H9 (cell line): ENCODE measurements at regions not wholly inside any gene's neighbourhood (a gene's known extent, or its start where the extent isn't known, plus 50 kb on each side); places are given as distances from the start of the nearest gene placed in this dataset.

Experiments used
- DNase-seq: peaks from one replicate; pipeline ENCODE4 v3.0.0-alpha.2; 2017
- H2AFZ ChIP-seq: one replicate; pipeline ENCODE4 v1.6.1; 2013; ENCODE audit warnings: mild to moderate bottlenecking, low read length, control low read depth, moderate library complexity
- H2AK5ac ChIP-seq: 2 replicates; pipeline ENCODE4 v1.6.1; 2013; ENCODE audit warnings: low read length, control low read depth, mixed read lengths; ENCODE audit not compliant: insufficient read length
- H2BK120ac ChIP-seq: one replicate; pipeline ENCODE4 v1.6.1; 2013; ENCODE audit warnings: low read depth, mild to moderate bottlenecking, low read length, control low read depth, inconsistent platforms; ENCODE audit not compliant: poor library complexity, severe bottlenecking
- H2BK12ac ChIP-seq: 2 replicates; pipeline ENCODE4 v1.6.1; 2013; ENCODE audit warnings: low read length, control low read depth, mixed read lengths, low read depth; ENCODE audit not compliant: insufficient read length
- H2BK15ac ChIP-seq: 2 replicates; pipeline ENCODE4 v1.6.1; 2013; ENCODE audit warnings: low read depth, low read length, control low read depth
- H2BK20ac ChIP-seq: one replicate; pipeline ENCODE4 v1.6.1; 2013; ENCODE audit warnings: low read depth, mild to moderate bottlenecking, low read length, control low read depth, inconsistent platforms; ENCODE audit not compliant: poor library complexity, severe bottlenecking
- H2BK5ac ChIP-seq: 2 replicates; pipeline ENCODE4 v1.6.1; 2013; ENCODE audit warnings: low read length, control low read depth, mixed read lengths; ENCODE audit not compliant: insufficient read length
- H3K14ac ChIP-seq: 2 replicates; pipeline ENCODE4 v1.6.1; 2013; ENCODE audit warnings: low read length, control low read depth; ENCODE audit not compliant: insufficient read depth
- H3K18ac ChIP-seq: 2 replicates; pipeline ENCODE4 v1.6.1; 2013; ENCODE audit warnings: low read depth, mild to moderate bottlenecking, mixed read lengths, low read length, control low read depth; ENCODE audit not compliant: insufficient read length
- H3K23ac ChIP-seq: 2 replicates; pipeline ENCODE4 v1.6.1; 2013; ENCODE audit warnings: low read length, control low read depth, mixed read lengths, low read depth; ENCODE audit not compliant: insufficient read length
- H3K23me2 ChIP-seq: 2 replicates; pipeline ENCODE4 v1.6.1; 2013; ENCODE audit warnings: low read depth, mild to moderate bottlenecking, mixed read lengths, low read length, control low read depth; ENCODE audit not compliant: insufficient read length, poor library complexity, severe bottlenecking
- H3K27ac ChIP-seq: 2 replicates; pipeline ENCODE4 v1.5.1; 2013; ENCODE audit warnings: low read length, control low read depth, mixed read lengths, low read depth; ENCODE audit not compliant: insufficient read length
- H3K27me3 ChIP-seq: 2 replicates; pipeline ENCODE4 v1.6.1; 2013; ENCODE audit warnings: low read length, control low read depth, inconsistent platforms; ENCODE audit not compliant: insufficient read depth
- H3K4ac ChIP-seq: 2 replicates; pipeline ENCODE4 v1.6.1; 2013; ENCODE audit warnings: low read depth, mild to moderate bottlenecking, control low read depth, inconsistent platforms, low read length, moderate library complexity
- H3K4me1 ChIP-seq: 2 replicates; pipeline ENCODE4 v1.6.1; 2013; ENCODE audit warnings: low read length, control low read depth, inconsistent platforms; ENCODE audit not compliant: insufficient read depth
- H3K4me2 ChIP-seq: 2 replicates; pipeline ENCODE4 v1.6.1; 2013; ENCODE audit warnings: low read length, control low read depth, mixed read lengths; ENCODE audit not compliant: insufficient read length, insufficient read depth
- H3K56ac ChIP-seq: 2 replicates; pipeline ENCODE4 v1.6.1; 2013; ENCODE audit warnings: low read depth, mild to moderate bottlenecking, mixed read lengths, low read length, control low read depth; ENCODE audit not compliant: insufficient read length
- H3K79me1 ChIP-seq: 2 replicates; pipeline ENCODE4 v1.6.1; 2013; ENCODE audit warnings: low read depth, mild to moderate bottlenecking, moderate library complexity, low read length, control low read depth, inconsistent platforms; ENCODE audit not compliant: insufficient read depth, poor library complexity, severe bottlenecking
- H3K79me2 ChIP-seq: 2 replicates; pipeline ENCODE4 v1.6.1; 2013; ENCODE audit warnings: low read length, control low read depth, inconsistent platforms; ENCODE audit not compliant: insufficient read depth
- H3K9ac ChIP-seq: 2 replicates; pipeline ENCODE4 v1.6.1; 2013; ENCODE audit warnings: low read length, control low read depth, mixed read lengths; ENCODE audit not compliant: insufficient read length; ENCODE audit errors: extremely low read depth
- H3K9me3 ChIP-seq: one replicate; pipeline ENCODE4 v1.6.1; 2013; ENCODE audit warnings: low read depth, low read length, inconsistent platforms; ENCODE audit not compliant: control insufficient read depth
- H3T11ph ChIP-seq: one replicate; pipeline ENCODE4 v1.6.1; 2013; ENCODE audit warnings: mild to moderate bottlenecking, low read length, control low read depth, inconsistent platforms
- H4K20me1 ChIP-seq: one replicate; pipeline ENCODE4 v1.6.1; 2013; ENCODE audit not compliant: control insufficient read depth, insufficient read length, insufficient read depth
- H4K5ac ChIP-seq: 2 replicates; pipeline ENCODE4 v1.6.1; 2013; ENCODE audit warnings: low read depth, mild to moderate bottlenecking, mixed read lengths, low read length, control low read depth; ENCODE audit not compliant: insufficient read length
- H4K8ac ChIP-seq: replicated peaks from 2 replicates; pipeline ENCODE4 v1.6.1; 2013; ENCODE audit warnings: low read length, control low read depth, mixed read lengths, low read depth; ENCODE audit not compliant: insufficient read length
- H4K91ac ChIP-seq: 2 replicates; pipeline ENCODE4 v1.6.1; 2013; ENCODE audit warnings: low read depth, mild to moderate bottlenecking, moderate library complexity, mixed read lengths, low read length, control low read depth; ENCODE audit not compliant: insufficient read length
- H3K27ac Mint-ChIP-seq, 3 experiments: 2 replicates in 2 of 3; 3 replicates in 1 of 3; pipeline ENCODE4 v1.8.0; 2020 to 2021; ENCODE audit warnings: mixed read lengths in 3 of 3, mild to moderate bottlenecking in 1 of 3, moderate library complexity in 1 of 3
- H3K27me3 Mint-ChIP-seq: 2 replicates; pipeline ENCODE4 v1.8.0; 2021; ENCODE audit warnings: low read depth, mild to moderate bottlenecking, moderate library complexity, mixed read lengths
- H3K36me3 Mint-ChIP-seq, 3 experiments: 2 replicates in 2 of 3; 3 replicates in 1 of 3; pipeline ENCODE4 v1.8.0; 2020 to 2021; ENCODE audit warnings: low read depth in 3 of 3, mixed read lengths in 3 of 3; ENCODE audit not compliant: insufficient read depth in 1 of 3
- H3K4me1 Mint-ChIP-seq, 2 experiments: 2 replicates each; pipeline ENCODE4 v1.8.0; 2020; ENCODE audit warnings: mixed read lengths in 2 of 2
- H3K4me3 Mint-ChIP-seq, 2 experiments: 2 replicates in 1 of 2; 3 replicates in 1 of 2; pipeline ENCODE4 v1.8.0; 2020 to 2021; ENCODE audit warnings: mild to moderate bottlenecking in 2 of 2, mixed read lengths in 2 of 2, moderate library complexity in 1 of 2
- H3K9me3 Mint-ChIP-seq, 2 experiments: 2 replicates in 1 of 2; 3 replicates in 1 of 2; pipeline ENCODE4 v1.8.0; 2020; ENCODE audit warnings: mild to moderate bottlenecking in 2 of 2, mixed read lengths in 2 of 2, moderate library complexity in 1 of 2
- WGBS: extraction: QIAGEN DNeasy Blood & Tissue Kit; methylation state at CpG from one replicate; pipeline ENCODE4 v1.1.7; 2013; ENCODE audit warnings: missing lambda C conversion rate, low lambda C conversion rate, mixed read lengths; ENCODE audit not compliant: insufficient read length; ENCODE audit errors: extremely low coverage; 5-methylcytosine and 5-hydroxymethylcytosine counted together
- TF ChIP-seq, protein P1 (sequence below): fragments of 200-600 bp; sonication (generic); conservative IDR thresholded peaks from 3 replicates; pipeline ENCODE4 v1.8.0; 2021; ENCODE audit warnings: antibody characterized with exemption, mild to moderate bottlenecking

DNA sequence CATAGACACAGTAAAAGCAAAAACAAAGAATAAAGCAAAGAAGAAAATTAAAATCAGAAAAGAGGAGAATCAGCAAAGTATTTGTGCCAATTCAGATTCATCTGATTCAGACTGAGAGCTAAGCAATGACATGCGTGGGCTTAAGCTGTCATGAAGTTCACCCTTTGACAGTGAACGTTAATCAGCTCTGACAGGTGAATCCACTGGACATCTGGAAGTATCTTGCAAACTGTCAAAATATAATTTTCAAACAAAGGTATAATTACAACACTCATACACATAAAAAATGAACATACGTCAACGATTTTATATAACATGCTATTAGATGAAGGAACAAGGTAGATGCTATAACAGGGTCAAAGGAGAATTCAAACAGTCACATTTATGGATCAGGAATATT, 596.3 kb upstream of the SALL1 start:
- Histone ChIP-seq H2AK5ac (no peak overlapping the region), H2BK15ac (no peak overlapping the region), H2BK12ac (no peak overlapping the region), H4K8ac (no peak overlapping the region), H3K9ac (no peak overlapping the region), H3K27ac (no peak overlapping the region), H3T11ph (no peak overlapping the region), H3K14ac (no peak overlapping the region), H3K27me3 (no peaks in the 10 kb centered on the region), H3K23me2 (no peaks in the 10 kb centered on the region), H2AFZ (no peak overlapping the region), H3K23ac (no peak overlapping the region), H3K79me1 (no peaks in the 10 kb centered on the region), H4K5ac (no peak overlapping the region), H4K91ac (no peak overlapping the region), H3K56ac (no peak overlapping the region), H2BK20ac (no peak overlapping the region), H3K79me2 (no peaks in the 10 kb centered on the region), H3K9me3 (no peaks in the 10 kb centered on the region), H3K4me2 (no peak overlapping the region), H3K4me1 (no peaks in the 10 kb centered on the region), H3K4ac (no peak overlapping the region), H3K18ac (no peak overlapping the region), H2BK5ac (no peak overlapping the region), H4K20me1 (no peaks in the 10 kb centered on the region), H2BK120ac (no peak overlapping the region)
- DNase-seq = no peak
- TF ChIP-seq, protein P1, sequence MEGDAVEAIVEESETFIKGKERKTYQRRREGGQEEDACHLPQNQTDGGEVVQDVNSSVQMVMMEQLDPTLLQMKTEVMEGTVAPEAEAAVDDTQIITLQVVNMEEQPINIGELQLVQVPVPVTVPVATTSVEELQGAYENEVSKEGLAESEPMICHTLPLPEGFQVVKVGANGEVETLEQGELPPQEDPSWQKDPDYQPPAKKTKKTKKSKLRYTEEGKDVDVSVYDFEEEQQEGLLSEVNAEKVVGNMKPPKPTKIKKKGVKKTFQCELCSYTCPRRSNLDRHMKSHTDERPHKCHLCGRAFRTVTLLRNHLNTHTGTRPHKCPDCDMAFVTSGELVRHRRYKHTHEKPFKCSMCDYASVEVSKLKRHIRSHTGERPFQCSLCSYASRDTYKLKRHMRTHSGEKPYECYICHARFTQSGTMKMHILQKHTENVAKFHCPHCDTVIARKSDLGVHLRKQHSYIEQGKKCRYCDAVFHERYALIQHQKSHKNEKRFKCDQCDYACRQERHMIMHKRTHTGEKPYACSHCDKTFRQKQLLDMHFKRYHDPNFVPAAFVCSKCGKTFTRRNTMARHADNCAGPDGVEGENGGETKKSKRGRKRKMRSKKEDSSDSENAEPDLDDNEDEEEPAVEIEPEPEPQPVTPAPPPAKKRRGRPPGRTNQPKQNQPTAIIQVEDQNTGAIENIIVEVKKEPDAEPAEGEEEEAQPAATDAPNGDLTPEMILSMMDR = no peak
- peaks cover 0 to 3% of the 10 kb centered on the region in 2 experiments; a peak in 2 of 5 replicates for H3K9me3 Mint-ChIP-seq
- no peak overlapping the region for H3K27ac Mint-ChIP-seq
- no peaks in the 10 kb centered on the region for H3K27me3 Mint-ChIP-seq
- WGBS = no CpG with 5 or more reads among the region's 4 CpGs
- no peaks in the 10 kb centered on the region for H3K36me3 Mint-ChIP-seq
- H3K4me3 Mint-ChIP-seq = no peak overlapping the region
- peaks cover 2 to 3% of the 10 kb centered on the region in 2 experiments for H3K4me1 Mint-ChIP-seq
